HG02981 (cell line): ENCODE measurements at regions not wholly inside any gene's neighbourhood (a gene's known extent, or its start where the extent isn't known, plus 50 kb on each side); places are given as distances from the start of the nearest gene placed in this dataset.

Experiments used
- ATAC-seq: cut with Tn5 transposase; IDR thresholded peaks from one replicate; pipeline ENCODE4 v1.9.1; 2021; ENCODE audit warnings: mild to moderate bottlenecking, moderate library complexity; ENCODE audit not compliant: unreplicated experiment

DNA sequence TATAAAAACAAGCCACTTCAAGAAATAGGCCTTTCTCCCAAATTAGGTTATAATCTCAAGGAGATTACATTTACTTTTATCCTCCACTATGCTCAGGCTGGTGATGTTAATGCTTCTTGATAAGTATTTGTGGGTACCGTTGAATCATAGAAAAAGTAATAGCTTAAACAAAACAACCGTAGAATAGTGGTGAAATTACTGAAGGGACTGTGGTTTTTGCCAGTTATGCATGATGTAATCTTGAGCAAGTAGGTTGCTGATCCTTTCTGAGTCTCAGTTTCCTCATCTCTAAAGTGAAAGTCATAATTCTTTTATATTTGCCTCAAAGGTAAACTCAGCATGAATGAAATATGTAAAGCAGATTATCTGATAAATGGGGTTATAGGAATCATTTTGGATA is 187.3 kb upstream of the JAG1 start:
- ATAC-seq: no peak

GRCh38 chr20:10861619-10862018 is 187.8 kb upstream of the JAG1 start:
- no peak for ATAC-seq

DNA sequence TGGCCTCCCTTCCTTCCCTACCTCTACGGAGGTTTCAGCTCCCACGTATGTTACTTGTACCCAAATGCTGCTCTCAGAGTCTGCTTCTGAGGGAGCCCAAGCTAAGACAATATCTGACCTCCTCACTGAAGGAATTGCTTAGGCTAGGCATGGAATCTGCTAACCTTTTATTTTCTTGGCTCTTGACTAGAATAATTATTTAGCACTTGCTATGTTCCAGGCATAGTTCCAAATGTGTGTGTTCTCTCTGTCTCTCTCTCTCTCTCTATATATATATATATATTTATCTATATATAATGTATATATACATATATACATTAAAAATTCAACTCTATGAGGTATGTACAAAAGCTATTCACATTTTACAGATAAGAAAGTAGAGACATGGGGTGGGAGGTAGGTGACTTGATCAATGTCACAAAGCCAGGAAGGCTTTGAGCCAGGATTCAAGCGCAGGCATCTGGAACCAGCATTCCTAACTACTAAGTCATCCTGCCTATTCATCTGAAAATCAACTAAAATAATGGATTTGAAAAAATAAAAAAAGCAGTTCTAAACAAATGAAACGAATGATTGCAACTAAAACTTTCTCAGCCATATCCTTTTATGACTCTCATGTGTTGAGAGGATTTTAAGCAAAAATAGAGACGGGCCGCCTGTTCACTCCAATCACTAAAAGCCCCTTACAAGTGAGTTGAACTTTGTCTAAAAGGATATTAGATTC is 189.7 kb upstream of the JAG1 start:
- ATAC-seq: no peak

GRCh38 chr20:10864076-10864672 is 190.4 kb upstream of the JAG1 start:
- ATAC-seq: no peak

DNA sequence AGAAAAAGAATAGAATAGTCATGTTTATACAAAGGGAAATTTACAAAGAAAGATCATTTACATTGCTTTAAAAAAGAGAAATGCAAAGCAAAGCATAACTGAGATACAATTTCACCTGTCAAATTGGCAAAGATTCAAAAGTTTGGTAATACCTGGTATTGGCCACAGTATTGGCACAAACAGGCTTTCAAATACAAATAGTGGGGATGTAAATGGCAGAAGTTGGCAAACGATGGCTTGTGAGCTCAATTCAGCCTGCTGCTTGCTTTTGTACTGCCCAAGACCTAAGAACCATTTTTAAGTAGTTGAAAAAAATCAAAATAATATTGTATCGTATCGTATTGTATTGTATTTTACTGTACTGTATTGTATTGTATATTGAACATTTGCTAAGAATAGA is 194.5 kb upstream of the JAG1 start:
- no peak for ATAC-seq

DNA sequence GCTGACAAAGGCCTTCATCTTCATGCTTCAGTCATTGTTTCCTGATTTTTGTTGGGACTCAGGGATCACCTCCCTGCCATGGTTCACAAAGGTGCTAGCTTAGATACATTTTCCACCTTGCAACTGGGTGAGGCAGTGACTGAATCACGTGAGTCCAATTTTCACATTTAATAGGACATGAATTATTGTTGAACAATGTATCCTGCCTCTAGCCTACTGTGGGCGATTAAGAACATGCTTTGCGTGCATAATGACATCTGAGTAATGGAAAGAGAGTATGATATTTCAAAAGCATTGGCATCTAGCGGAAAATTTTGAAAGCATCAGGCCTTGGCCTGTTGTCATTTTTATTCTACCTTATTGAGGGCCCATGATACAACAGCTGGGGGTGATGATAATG is 199.2 kb upstream of the JAG1 start:
- no peak for ATAC-seq

GRCh38 chr20:10875653-10876052 is 201.9 kb upstream of the JAG1 start:
- no peak for ATAC-seq

DNA sequence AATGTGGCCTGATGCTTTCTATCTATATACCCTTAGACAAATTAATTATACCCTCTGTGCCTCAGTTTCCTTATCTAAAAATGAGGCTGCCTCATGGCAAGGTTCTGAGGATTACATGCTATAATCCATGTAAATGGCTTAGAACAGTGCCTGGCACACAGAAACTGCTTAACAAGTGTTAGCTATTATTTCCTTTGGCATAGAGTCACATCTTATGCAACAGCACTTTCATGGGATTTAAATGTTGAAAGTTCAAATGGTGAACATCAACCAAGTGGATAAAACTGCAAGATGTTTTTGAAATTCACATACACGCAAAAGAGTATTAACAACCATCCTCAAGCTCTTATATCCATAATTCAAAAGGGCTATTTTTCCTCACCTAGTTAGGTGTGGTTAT is 202.8 kb upstream of the JAG1 start:
- no peak for ATAC-seq

DNA sequence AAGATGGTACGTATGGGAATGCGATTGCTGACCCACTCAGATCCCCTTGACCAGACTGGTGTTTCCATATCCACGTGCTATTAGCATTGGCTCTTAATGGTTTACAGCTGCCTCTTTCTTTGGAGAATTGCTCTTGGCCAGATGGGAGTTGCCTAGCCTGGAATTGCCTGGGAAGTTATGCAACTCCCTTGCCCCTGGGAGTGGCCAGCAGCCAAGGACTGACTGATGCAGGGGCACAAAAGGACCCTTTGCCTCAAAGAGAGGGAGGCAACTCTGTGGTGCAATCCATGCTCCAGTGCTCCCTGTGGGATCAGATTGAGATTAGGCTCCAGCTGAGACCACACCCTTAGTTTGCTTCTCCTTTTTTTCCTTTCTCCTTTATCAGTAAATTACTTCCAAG is 203.5 kb upstream of the JAG1 start:
- no peak for ATAC-seq

DNA sequence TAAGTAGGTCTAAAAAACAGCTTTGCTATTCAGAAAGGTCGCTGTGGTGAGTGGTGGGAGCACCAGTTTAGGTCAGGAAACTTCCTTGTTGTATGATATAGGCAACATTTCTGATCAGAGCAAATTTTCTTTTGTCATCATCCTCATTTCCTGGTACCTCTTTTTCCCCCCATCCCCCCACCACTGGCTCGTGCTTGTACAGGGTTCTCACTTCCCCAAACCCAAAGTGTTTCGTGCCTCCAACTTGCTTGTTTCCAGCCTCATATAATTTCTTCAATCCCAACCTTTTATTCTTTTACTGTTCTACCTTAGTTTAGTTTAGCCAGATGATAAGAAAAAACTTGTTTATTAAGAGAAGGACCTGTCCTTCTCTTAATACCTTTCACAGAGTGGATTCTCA is 209.4 kb upstream of the JAG1 start:
- ATAC-seq: no peak

DNA sequence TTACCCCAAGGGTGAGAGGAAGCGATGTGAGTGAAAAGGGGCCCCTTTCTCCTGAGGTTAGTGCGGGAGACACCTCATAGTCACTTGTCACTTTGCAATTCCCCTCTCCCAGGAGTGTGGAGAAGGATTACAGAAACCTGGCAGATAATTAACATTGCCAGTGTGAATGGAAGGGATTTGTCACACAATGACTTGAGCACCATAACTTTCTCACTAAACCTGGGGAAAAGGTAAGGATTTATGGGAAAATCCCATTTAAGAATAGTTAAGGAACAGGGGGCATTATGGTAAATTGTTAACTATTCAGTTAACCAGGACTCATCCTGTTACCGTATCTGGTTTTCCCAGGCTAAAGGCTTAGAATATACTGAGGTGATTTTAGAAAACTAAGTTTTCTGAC is 219.5 kb upstream of the JAG1 start:
- ATAC-seq: no peak

DNA sequence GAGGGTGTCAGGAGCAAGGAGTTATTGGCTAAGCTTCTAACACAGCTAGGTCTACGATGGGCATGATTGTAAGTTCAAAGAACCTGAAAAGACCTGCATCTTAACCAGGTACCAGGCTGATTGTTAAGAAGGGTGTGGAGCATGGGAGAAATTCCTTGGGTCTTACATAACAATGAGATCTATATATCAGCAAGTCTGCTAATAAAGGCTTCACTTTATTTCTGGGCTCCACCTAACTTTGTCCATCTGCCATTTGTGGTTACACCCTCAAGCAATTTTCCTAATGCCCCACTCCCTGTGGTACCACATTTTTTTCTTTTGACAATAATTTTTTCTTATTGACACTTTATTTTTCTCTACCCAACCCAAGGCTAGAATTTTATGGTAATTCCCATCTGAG is 223.5 kb upstream of the JAG1 start:
- ATAC-seq: no peak

- no peak for ATAC-seq
Observed at GRCh38 chr20:10898552-10898951, 224.8 kb upstream of the JAG1 start.

DNA sequence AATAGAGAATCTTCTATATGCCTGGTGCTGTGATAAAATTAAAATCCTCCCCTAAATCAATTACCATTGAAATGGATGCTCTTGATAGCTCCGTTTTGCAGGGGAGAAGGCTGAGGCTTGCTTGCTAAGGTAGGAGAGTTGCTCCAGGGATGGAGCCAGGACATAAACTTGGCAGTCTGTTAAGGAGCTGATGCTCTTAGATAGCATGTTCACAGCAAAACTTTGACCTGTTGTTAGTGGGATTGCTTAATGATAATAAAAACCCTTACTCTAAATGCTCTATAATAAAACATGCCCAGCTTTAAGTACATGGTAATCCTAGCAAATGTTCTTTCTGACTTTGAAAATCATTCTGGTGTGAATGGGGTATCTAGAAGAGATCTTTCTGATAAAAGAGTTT is 228.4 kb upstream of the JAG1 start:
- no peak for ATAC-seq

DNA sequence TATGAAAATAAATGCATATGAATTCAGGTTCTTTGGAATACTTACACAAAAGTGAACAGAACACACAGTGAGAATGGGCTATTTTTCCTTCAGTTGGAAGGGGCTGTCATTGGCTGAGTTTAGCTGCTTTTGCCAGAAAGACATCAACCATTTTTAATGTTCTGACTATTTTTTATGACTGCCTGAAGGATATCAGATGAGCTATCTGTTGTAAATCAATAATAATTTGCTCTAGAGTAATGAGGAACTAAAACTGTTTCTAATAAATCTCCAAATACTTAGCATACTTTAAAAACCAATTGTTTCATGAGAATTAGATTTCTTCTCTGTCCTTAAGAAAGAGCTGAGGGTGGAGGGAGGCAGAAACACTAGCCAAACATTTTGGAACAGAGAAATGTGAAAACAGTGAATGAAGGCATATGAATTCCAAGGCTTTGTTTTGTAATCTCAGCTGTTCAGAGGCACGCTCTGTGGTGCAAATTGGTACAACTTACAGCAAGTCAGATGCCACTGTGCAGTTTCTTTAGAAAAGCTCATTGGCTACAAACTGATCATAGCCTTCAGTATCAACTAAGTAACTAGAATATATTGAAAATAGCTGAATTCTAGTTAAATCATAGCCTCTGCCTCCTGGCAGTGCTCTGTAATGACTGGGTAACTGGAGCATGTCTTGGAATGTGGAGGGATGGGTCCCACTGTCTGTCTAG is 228.9 kb upstream of the JAG1 start:
- ATAC-seq: no peak

GRCh38 chr20:10906834-10907233 is 233.0 kb upstream of the JAG1 start:
- ATAC-seq: no peak

GRCh38 chr20:10909803-10910202 is 236.0 kb upstream of the JAG1 start:
- ATAC-seq: no peak

DNA sequence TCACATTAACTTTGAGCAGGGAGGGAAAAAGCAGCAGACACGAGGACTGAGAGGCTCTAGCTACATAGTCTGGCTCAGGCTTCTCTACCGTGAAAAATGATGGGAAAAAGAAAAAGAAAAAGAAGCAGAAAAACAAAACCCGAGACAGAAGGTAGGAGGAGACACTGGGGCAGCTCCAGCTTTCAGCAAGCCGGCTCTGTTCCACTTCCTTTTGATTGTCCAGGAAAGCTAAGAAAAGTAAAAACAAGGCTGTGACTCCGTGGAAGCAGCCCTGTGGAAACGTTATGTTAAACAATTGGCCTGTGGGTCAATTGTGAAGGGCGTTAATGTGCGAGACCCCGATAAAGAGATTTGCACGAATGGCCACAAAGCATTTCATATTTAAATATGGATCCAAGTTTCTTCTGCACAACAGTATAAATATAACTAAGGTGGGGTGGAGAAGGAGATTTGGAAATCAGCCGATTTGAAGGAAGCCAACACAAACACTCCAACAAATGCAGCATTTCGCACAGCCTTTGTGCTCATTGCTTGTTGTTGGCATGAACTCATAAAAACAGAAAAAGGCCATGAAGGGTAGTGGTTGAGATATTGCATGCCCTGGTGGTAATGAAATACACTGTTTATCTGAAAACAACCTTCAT is 236.9 kb upstream of the JAG1 start:
- ATAC-seq: no peak

- ATAC-seq: no peak
Observed at GRCh38 chr20:10911298-10911697, 237.5 kb upstream of the JAG1 start.

DNA sequence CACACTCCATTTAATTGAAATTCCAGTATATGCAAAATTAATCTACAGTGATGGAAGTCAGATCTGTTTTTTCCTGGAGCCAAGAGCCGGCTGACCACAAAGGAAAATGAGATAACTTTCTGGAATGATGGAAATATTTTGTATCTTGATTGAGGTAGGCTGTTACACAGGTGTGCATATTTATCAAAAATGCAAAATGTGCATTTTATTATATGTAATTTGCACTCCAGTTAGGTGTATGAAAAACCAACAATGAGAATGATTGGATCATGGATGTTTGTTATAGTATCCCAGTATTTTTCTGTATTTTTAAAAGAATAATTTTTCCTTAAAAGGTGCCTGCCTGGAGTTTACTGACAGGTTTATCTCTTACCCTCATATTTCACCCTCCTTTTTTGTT is 242.0 kb upstream of the JAG1 start:
- ATAC-seq: no peak

- ATAC-seq: no peak
Observed at GRCh38 chr20:10916312-10916711, 242.5 kb upstream of the JAG1 start.

- ATAC-seq: no peak
Observed at GRCh38 chr20:10917826-10918225, 244.0 kb upstream of the JAG1 start.
